HG02642 (cell line): ENCODE measurements at regions not wholly inside any gene's neighbourhood (a gene's known extent, or its start where the extent isn't known, plus 50 kb on each side); places are given as distances from the start of the nearest gene placed in this dataset.

Source experiments
- ATAC-seq: cut with Tn5 transposase; IDR thresholded peaks from one replicate; pipeline ENCODE4 v1.9.1; 2021; ENCODE audit warnings: mild to moderate bottlenecking; ENCODE audit not compliant: unreplicated experiment, poor library complexity

- ATAC-seq = no peak
Observed at GRCh38 chr6:133040803-133041419, 200.2 kb upstream of the EYA4 start.

GRCh38 chr6:133042550-133043120, 198.5 kb upstream of the EYA4 start:
- ATAC-seq = no peak

GRCh38 chr6:133046576-133046975, 194.6 kb upstream of the EYA4 start:
- no peak for ATAC-seq

- no peak for ATAC-seq
Observed at GRCh38 chr6:133047065-133047665, 194.0 kb upstream of the EYA4 start.

- ATAC-seq = no peak
Observed at GRCh38 chr6:133047706-133048105, 193.5 kb upstream of the EYA4 start.

GRCh38 chr6:133051240-133051639, 189.9 kb upstream of the EYA4 start:
- no peak for ATAC-seq

GRCh38 chr6:133052465-133052864, 188.7 kb upstream of the EYA4 start:
- no peak for ATAC-seq

- ATAC-seq = no peak
Observed at GRCh38 chr6:133055441-133055966, 185.7 kb upstream of the EYA4 start.

- ATAC-seq = no peak
Observed at GRCh38 chr6:133057352-133057751, 183.8 kb upstream of the EYA4 start.

- no peak for ATAC-seq
Observed at GRCh38 chr6:133062077-133062476, 179.1 kb upstream of the EYA4 start.

- ATAC-seq = no peak
Observed at GRCh38 chr6:133062696-133063306, 178.4 kb upstream of the EYA4 start.

- ATAC-seq = no peak
Observed at GRCh38 chr6:133067960-133068359, 173.2 kb upstream of the EYA4 start.

GRCh38 chr6:133070410-133071043, 170.6 kb upstream of the EYA4 start:
- ATAC-seq = no peak

GRCh38 chr6:133079901-133080300, 161.3 kb upstream of the EYA4 start:
- no peak for ATAC-seq

- ATAC-seq = no peak
Observed at GRCh38 chr6:133083248-133083967, 157.7 kb upstream of the EYA4 start.

- no peak for ATAC-seq
Observed at GRCh38 chr6:133085471-133085870, 155.7 kb upstream of the EYA4 start.

- no peak for ATAC-seq
Observed at GRCh38 chr6:133085896-133086295, 155.3 kb upstream of the EYA4 start.

- ATAC-seq = no peak
Observed at GRCh38 chr6:133088931-133089695, 152.0 kb upstream of the EYA4 start.

GRCh38 chr6:133092199-133092598, 149.0 kb upstream of the EYA4 start:
- ATAC-seq = no peak

- ATAC-seq = no peak
Observed at GRCh38 chr6:133092771-133093170, 148.4 kb upstream of the EYA4 start.
